Stomach (tissue), 4 donors: ENCODE measurements at regions not wholly inside any gene's neighbourhood (a gene's known extent, or its start where the extent isn't known, plus 50 kb on each side); places are given as distances from the start of the nearest gene placed in this dataset.

Experiments used
- POLR2A ChIP-seq, 4 donors: fragments of 450-650 bp; IDR thresholded peaks; one replicate each; pipeline ENCODE4 v1.6.1; 2016; ENCODE audit warnings: antibody characterized with exemption in 4 of 4, control low read depth in 2 of 4, mild to moderate bottlenecking in 1 of 4, moderate library complexity in 1 of 4
- POLR2AphosphoS5 ChIP-seq, 3 donors: sonication (generic); formaldehyde crosslinking; IDR thresholded peaks; one replicate each; pipeline ENCODE4 v1.6.1; 2016; ENCODE audit warnings: antibody characterized with exemption in 3 of 3
- TF ChIP-seq, protein P1 (sequence below), 7 experiments: fragments of 450-650 bp in 4 of 7; fragments of 200-600 bp in 3 of 7; sonication (generic) in 3 of 7; IDR thresholded peaks; one replicate each; pipeline ENCODE4 v1.5.1; 2016 to 2019; ENCODE audit warnings: antibody characterized with exemption in 7 of 7, control low read depth in 2 of 7, mild to moderate bottlenecking in 1 of 7

DNA sequence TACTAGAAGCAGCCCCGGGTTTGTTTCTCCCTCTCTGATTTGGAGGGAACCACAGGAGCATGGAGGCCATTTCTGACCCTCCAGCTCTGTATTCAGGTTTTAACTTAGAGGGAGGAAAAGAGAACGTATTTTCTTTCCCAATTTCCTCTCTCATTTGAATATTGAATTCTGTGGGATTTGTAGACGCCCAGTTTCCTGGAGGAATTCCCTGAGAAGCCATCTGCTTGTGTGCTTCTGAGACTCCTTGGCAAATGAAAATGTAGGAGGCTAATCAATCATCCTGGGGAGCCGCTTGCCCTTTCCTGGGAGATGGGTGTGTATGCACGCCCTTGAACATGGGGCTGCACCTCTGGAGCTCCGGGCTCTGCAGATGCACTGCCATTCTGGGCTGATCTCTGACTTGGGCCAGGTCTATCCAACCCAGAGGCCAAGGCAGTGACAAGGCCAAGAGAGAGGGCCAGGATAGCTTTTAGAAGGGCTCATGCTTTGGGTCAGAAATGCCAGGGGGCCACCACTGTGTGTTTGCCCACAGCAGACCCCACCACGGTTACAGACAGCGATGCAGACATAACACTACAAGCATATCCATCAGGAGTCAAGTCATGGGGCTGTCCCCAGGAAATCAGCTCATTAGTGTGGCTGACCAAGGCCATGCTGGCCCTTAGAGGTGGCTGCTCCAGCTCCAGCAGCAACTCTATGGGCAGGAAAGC, 174.5 kb downstream of the C5orf15 start:
- TF ChIP-seq, protein P1, sequence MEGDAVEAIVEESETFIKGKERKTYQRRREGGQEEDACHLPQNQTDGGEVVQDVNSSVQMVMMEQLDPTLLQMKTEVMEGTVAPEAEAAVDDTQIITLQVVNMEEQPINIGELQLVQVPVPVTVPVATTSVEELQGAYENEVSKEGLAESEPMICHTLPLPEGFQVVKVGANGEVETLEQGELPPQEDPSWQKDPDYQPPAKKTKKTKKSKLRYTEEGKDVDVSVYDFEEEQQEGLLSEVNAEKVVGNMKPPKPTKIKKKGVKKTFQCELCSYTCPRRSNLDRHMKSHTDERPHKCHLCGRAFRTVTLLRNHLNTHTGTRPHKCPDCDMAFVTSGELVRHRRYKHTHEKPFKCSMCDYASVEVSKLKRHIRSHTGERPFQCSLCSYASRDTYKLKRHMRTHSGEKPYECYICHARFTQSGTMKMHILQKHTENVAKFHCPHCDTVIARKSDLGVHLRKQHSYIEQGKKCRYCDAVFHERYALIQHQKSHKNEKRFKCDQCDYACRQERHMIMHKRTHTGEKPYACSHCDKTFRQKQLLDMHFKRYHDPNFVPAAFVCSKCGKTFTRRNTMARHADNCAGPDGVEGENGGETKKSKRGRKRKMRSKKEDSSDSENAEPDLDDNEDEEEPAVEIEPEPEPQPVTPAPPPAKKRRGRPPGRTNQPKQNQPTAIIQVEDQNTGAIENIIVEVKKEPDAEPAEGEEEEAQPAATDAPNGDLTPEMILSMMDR (IDR thresholded peaks at IDR 0.05), result no peak
- TF ChIP-seq POLR2A (IDR thresholded peaks at IDR 0.05) (no peak), POLR2AphosphoS5 (IDR thresholded peaks at IDR 0.05) (no peak)
